ENCODE measurements at regions not wholly inside any gene's neighbourhood (a gene's known extent, or its start where the extent isn't known, plus 50 kb on each side); places are given as distances from the start of the nearest gene placed in this dataset.

DNA sequence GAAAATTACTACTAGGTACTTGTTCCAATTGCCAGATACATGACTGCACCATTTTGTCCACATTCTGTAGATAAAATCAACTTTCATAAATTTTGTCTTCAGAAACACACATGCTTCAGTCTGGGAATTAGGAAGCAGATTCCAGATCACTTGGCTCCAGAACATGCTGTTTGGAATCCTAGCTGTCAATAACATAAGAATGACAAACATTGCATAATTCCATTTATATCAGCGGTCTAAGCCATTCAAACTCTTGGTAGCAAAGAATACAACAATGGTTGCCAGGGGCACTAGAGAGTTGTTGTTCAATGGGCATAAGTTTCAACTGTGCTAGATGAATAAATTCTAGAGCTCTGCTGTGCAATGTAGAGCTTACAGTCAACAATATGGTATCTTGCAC, 1112.1 kb upstream of the AGA start:
- H3K36me3 ChIP-seq (ENCODE audit: control insufficient read depth, insufficient read depth, low read length): no peaks in the 10 kb centered on the region
- H3K27me3 Mint-ChIP-seq: no peaks in the 10 kb centered on the region
- H3K4me1 ChIP-seq (ENCODE audit: control insufficient read depth, insufficient read depth, low read length, poor library complexity, severe bottlenecking): no peaks in the 10 kb centered on the region
- ATAC-seq (ENCODE audit: low read depth in 2 of 2) (no peak), DNase-seq (no peak)
- no peak overlapping the region for H3K27ac ChIP-seq (ENCODE audit: insufficient read depth, low read length, poor library complexity, severe bottlenecking)
- H3K27ac Mint-ChIP-seq: no peak overlapping the region
- H3K9me3 Mint-ChIP-seq: peaks cover 0 to 18% (median 3%) of the 10 kb centered on the region in 7 donors
- H3K4me1 Mint-ChIP-seq: no peaks in the 10 kb centered on the region
- no peaks in the 10 kb centered on the region for H3K27me3 ChIP-seq (ENCODE audit: control insufficient read depth, insufficient read depth, low read length)
- no peaks in the 10 kb centered on the region for H3K9me3 ChIP-seq (ENCODE audit: control insufficient read depth in 2 of 2, low read length in 2 of 2)
- H3K4me3 ChIP-seq (ENCODE audit: low read depth, low read length): no peak overlapping the region
- H3K36me3 Mint-ChIP-seq: no peaks in the 10 kb centered on the region
- H3K4me3 Mint-ChIP-seq: no peak overlapping the region

DNA sequence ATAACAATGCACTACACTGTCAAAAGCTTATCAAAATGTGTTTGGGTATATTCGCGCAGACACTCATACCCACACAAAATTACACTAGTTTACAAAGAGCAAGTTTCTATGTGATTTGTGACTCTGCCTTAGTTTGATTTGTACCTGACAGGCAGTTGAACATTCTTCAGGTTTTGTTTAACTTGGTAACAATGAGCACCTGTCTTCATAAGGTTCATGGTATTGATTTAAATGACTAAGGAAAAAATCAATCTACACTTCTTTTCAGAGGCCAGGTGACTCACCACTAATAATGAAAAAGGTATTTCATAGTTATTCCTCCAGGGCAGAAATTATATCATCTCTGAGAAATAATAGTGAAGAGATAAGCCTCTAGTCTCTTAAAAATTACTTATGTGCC, 1114.6 kb upstream of the AGA start:
- Histone ChIP-seq H3K27ac (ENCODE audit: insufficient read depth, low read length, poor library complexity, severe bottlenecking) (no peak overlapping the region), H3K27me3 (ENCODE audit: control insufficient read depth, insufficient read depth, low read length) (no peaks in the 10 kb centered on the region), H3K36me3 (ENCODE audit: control insufficient read depth, insufficient read depth, low read length) (no peaks in the 10 kb centered on the region), H3K4me3 (ENCODE audit: low read depth, low read length) (no peak overlapping the region), H3K9me3 (ENCODE audit: control insufficient read depth in 2 of 2, low read length in 2 of 2) (no peaks in the 10 kb centered on the region), H3K4me1 (ENCODE audit: control insufficient read depth, insufficient read depth, low read length, poor library complexity, severe bottlenecking) (no peaks in the 10 kb centered on the region)
- Mint-ChIP-seq H3K27me3 (no peaks in the 10 kb centered on the region), H3K4me3 (no peak overlapping the region), H3K9me3 (peaks cover 0 to 17% (median 3%) of the 10 kb centered on the region in 7 donors), H3K4me1 (no peaks in the 10 kb centered on the region), H3K36me3 (no peaks in the 10 kb centered on the region), H3K27ac (no peak overlapping the region)
- no peak for DNase-seq
- no peak for ATAC-seq (ENCODE audit: low read depth in 2 of 2)

DNA sequence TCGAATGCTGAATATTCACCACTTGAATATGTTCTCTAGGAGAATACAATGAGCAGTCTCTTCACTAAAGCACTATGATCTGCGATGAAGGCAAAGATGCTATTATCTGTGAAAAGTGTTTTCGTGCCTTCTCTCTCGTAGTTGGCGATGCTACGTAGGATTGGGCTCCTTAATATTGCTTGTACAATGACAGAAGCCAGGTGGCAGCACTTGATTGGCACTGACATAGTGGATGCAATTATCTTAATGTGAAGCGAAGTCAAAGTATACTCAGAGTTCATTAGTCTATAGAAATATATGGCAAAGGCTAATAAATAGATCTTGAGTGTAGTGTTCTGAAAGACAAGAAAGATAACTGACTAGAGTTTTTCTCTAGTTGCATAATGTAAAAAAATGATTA, 1135.7 kb upstream of the AGA start:
- Histone ChIP-seq H3K4me1 (ENCODE audit: control insufficient read depth, insufficient read depth, low read length, poor library complexity, severe bottlenecking) (no peaks in the 10 kb centered on the region), H3K27me3 (ENCODE audit: control insufficient read depth, insufficient read depth, low read length) (no peaks in the 10 kb centered on the region), H3K36me3 (ENCODE audit: control insufficient read depth, insufficient read depth, low read length) (no peaks in the 10 kb centered on the region), H3K9me3 (ENCODE audit: control insufficient read depth in 2 of 2, low read length in 2 of 2) (peaks cover 0 to 10% of the 10 kb centered on the region in 2 experiments), H3K27ac (ENCODE audit: insufficient read depth, low read length, poor library complexity, severe bottlenecking) (no peak overlapping the region), H3K4me3 (ENCODE audit: low read depth, low read length) (no peak overlapping the region)
- Mint-ChIP-seq H3K4me1 (no peaks in the 10 kb centered on the region), H3K4me3 (no peak overlapping the region), H3K27ac (no peak overlapping the region), H3K27me3 (no peaks in the 10 kb centered on the region), H3K36me3 (no peaks in the 10 kb centered on the region), H3K9me3 (peaks cover 0 to 17% (median 2%) of the 10 kb centered on the region in 7 donors)
- ATAC-seq (ENCODE audit: low read depth in 2 of 2): no peak
- no peak for DNase-seq

DNA sequence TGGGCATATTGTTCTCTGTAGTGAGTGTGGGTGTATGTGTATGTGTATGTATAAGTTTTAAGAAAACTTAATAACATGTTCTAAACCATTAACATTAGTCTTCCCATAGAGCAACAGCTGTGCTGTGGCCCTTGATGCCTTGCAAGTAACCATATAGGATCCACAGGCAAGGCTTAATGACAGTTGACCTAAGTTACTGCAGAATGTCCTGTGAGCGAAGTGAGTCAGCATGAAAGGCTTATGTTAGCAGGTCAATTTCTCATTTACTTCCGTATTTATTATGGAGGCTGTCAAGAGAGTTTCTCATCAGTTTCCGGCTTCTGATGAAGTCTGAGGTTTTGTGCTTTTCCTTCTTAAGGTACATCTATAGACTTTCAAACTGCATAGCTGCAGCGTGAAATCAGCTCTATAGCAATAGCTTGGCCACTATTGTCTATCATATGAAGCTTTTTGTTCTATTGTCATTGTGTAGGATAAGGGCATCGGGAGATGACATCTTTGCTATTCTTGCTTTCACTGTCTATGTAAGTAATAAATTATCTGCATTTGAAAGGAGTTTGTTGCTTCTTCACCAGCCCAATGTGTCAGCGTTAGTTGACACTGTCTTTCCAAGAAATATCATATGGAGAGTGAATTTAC, 1153.4 kb upstream of the AGA start:
- no peak for DNase-seq

DNA sequence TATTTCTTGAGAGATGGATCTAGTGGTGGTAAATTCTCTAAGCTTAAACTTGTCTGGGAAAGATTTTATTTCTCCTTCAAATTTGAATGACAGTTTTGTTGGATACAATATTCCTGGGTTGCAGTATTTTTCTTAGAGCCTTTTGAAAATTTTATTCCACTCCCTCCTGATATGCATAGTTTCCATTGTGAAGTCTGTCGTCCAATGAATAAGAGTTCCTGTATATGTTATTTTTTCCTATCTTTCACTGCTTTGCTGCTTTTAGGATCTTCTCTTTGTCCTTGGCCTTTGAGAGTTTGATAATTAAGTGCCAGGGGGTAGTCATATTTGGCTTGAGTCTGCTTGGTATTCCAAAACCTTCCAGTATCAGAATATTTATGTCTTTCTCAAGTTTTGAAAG, 1156.4 kb upstream of the AGA start:
- ATAC-seq (ENCODE audit: low read depth in 2 of 2): no peak
- H3K4me1 Mint-ChIP-seq: no peaks in the 10 kb centered on the region
- no peak overlapping the region for H3K4me3 Mint-ChIP-seq
- H3K4me3 ChIP-seq (ENCODE audit: low read depth, low read length): no peak overlapping the region
- H3K27me3 ChIP-seq (ENCODE audit: control insufficient read depth, insufficient read depth, low read length): no peaks in the 10 kb centered on the region
- H3K36me3 Mint-ChIP-seq: no peaks in the 10 kb centered on the region
- no peak overlapping the region for H3K27ac Mint-ChIP-seq
- H3K9me3 Mint-ChIP-seq: peaks cover 0 to 29% (median 8%) of the 10 kb centered on the region in 7 donors
- no peaks in the 10 kb centered on the region for H3K4me1 ChIP-seq (ENCODE audit: control insufficient read depth, insufficient read depth, low read length, poor library complexity, severe bottlenecking)
- H3K27me3 Mint-ChIP-seq: no peaks in the 10 kb centered on the region
- DNase-seq: no peak
- no peaks in the 10 kb centered on the region for H3K9me3 ChIP-seq (ENCODE audit: control insufficient read depth in 2 of 2, low read length in 2 of 2)
- H3K27ac ChIP-seq (ENCODE audit: insufficient read depth, low read length, poor library complexity, severe bottlenecking): no peak overlapping the region
- no peaks in the 10 kb centered on the region for H3K36me3 ChIP-seq (ENCODE audit: control insufficient read depth, insufficient read depth, low read length)

More for the DNA sequence above, 1153.4 kb upstream of the AGA start:
- Histone ChIP-seq H3K9me3 (ENCODE audit: control insufficient read depth in 2 of 2, low read length in 2 of 2) (no peaks in the 10 kb centered on the region), H3K4me3 (ENCODE audit: low read depth, low read length) (no peak overlapping the region), H3K27me3 (ENCODE audit: control insufficient read depth, insufficient read depth, low read length) (no peaks in the 10 kb centered on the region), H3K27ac (ENCODE audit: insufficient read depth, low read length, poor library complexity, severe bottlenecking) (no peak overlapping the region), H3K36me3 (ENCODE audit: control insufficient read depth, insufficient read depth, low read length) (no peaks in the 10 kb centered on the region), H3K4me1 (ENCODE audit: control insufficient read depth, insufficient read depth, low read length, poor library complexity, severe bottlenecking) (no peaks in the 10 kb centered on the region)
- peaks cover 0 to 33% (median 4%) of the 10 kb centered on the region in 7 donors for H3K9me3 Mint-ChIP-seq
- no peak overlapping the region for H3K4me3 Mint-ChIP-seq
- H3K27ac Mint-ChIP-seq: no peak overlapping the region
- no peaks in the 10 kb centered on the region for H3K4me1 Mint-ChIP-seq
- no peak for ATAC-seq (ENCODE audit: low read depth in 2 of 2)
- H3K27me3 Mint-ChIP-seq: no peaks in the 10 kb centered on the region
- no peaks in the 10 kb centered on the region for H3K36me3 Mint-ChIP-seq

DNA sequence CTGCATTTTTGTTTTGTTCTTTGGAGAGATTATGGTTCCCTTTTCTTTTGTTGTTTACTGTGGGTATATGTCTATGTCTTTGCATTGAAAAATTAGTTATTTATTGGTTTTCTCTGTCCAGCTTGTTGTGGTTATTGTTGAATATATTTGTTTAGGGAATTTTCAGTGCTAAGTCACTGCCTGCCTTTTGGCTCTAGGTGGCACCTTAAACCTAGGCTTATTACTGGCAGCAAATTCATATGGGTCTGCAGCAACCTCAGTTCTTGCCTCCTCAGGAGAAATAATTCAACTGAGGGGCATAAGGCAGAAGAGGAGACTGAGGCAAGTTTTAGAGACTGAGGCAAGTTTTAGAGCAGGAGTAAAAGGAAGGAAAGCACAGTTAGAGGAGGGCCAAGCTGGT, 1157.3 kb upstream of the AGA start:
- H3K27me3 ChIP-seq (ENCODE audit: control insufficient read depth, insufficient read depth, low read length): no peaks in the 10 kb centered on the region
- no peak for DNase-seq
- no peaks in the 10 kb centered on the region for H3K4me1 ChIP-seq (ENCODE audit: control insufficient read depth, insufficient read depth, low read length, poor library complexity, severe bottlenecking)
- Mint-ChIP-seq H3K4me3 (no peak overlapping the region), H3K36me3 (no peaks in the 10 kb centered on the region), H3K27ac (no peak overlapping the region), H3K4me1 (no peaks in the 10 kb centered on the region), H3K9me3 (peaks cover 0 to 29% (median 8%) of the 10 kb centered on the region in 7 donors), H3K27me3 (no peaks in the 10 kb centered on the region)
- H3K4me3 ChIP-seq (ENCODE audit: low read depth, low read length): no peak overlapping the region
- no peaks in the 10 kb centered on the region for H3K36me3 ChIP-seq (ENCODE audit: control insufficient read depth, insufficient read depth, low read length)
- ATAC-seq (ENCODE audit: low read depth in 2 of 2): no peak
- H3K27ac ChIP-seq (ENCODE audit: insufficient read depth, low read length, poor library complexity, severe bottlenecking): no peak overlapping the region
- H3K9me3 ChIP-seq (ENCODE audit: control insufficient read depth in 2 of 2, low read length in 2 of 2): no peaks in the 10 kb centered on the region

DNA sequence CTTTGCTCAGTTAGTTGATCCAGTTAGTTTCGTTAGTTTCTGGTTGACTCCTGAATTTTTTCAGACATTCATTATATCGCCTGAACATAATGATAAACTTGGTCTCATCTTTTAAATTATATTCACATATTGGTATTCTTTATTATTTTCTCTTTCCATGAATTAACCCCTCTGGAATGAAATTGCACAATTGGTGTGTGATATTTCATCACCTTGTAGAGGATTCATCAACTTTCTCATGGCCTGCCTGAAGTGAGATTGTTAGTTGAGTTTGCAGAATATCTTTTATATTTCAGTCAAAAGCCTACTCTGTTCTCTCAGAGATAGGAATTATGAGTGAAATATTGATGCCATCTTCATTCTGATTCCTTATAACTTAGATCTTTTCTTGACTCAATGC, 1160.6 kb upstream of the AGA start:
- no peaks in the 10 kb centered on the region for H3K36me3 Mint-ChIP-seq
- H3K27me3 Mint-ChIP-seq: no peaks in the 10 kb centered on the region
- H3K27ac Mint-ChIP-seq: no peak overlapping the region
- H3K9me3 Mint-ChIP-seq: peaks cover 2 to 25% (median 6%) of the 10 kb centered on the region in 7 donors
- H3K9me3 ChIP-seq (ENCODE audit: control insufficient read depth in 2 of 2, low read length in 2 of 2): no peaks in the 10 kb centered on the region
- ATAC-seq (ENCODE audit: low read depth in 2 of 2) (no peak), DNase-seq (no peak)
- no peak overlapping the region for H3K4me3 ChIP-seq (ENCODE audit: low read depth, low read length)
- no peaks in the 10 kb centered on the region for H3K4me1 ChIP-seq (ENCODE audit: control insufficient read depth, insufficient read depth, low read length, poor library complexity, severe bottlenecking)
- H3K4me3 Mint-ChIP-seq: no peak overlapping the region
- no peak overlapping the region for H3K27ac ChIP-seq (ENCODE audit: insufficient read depth, low read length, poor library complexity, severe bottlenecking)
- H3K27me3 ChIP-seq (ENCODE audit: control insufficient read depth, insufficient read depth, low read length): no peaks in the 10 kb centered on the region
- no peaks in the 10 kb centered on the region for H3K4me1 Mint-ChIP-seq
- H3K36me3 ChIP-seq (ENCODE audit: control insufficient read depth, insufficient read depth, low read length): no peaks in the 10 kb centered on the region

DNA sequence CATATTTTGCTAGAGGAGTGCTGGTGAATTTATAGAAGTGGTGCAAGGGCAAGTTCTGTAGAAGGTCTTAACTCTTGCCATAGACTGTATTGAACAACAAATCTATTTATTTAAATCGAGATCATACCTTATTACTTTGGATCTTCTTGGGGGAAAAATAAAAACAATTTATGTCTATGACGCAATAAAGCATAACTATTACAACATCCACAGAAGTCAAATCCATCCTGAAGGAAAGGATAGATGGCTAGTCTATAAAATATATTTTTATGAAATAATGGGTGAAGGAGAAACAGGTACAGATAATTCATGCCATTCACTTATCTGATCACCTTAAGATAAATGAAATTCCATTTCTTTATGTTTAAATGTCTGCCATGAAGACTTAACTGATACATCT, 1168.8 kb upstream of the AGA start:
- Mint-ChIP-seq H3K36me3 (no peaks in the 10 kb centered on the region), H3K4me3 (no peak overlapping the region), H3K27me3 (no peaks in the 10 kb centered on the region), H3K9me3 (peaks cover 0 to 13% (median 4%) of the 10 kb centered on the region in 7 donors), H3K4me1 (peaks cover 0 to 2% (median 0%) of the 10 kb centered on the region in 4 donors), H3K27ac (no peak overlapping the region)
- Histone ChIP-seq H3K27ac (ENCODE audit: insufficient read depth, low read length, poor library complexity, severe bottlenecking) (no peak overlapping the region), H3K4me3 (ENCODE audit: low read depth, low read length) (no peak overlapping the region), H3K27me3 (ENCODE audit: control insufficient read depth, insufficient read depth, low read length) (no peaks in the 10 kb centered on the region), H3K36me3 (ENCODE audit: control insufficient read depth, insufficient read depth, low read length) (no peaks in the 10 kb centered on the region), H3K4me1 (ENCODE audit: control insufficient read depth, insufficient read depth, low read length, poor library complexity, severe bottlenecking) (no peaks in the 10 kb centered on the region), H3K9me3 (ENCODE audit: control insufficient read depth in 2 of 2, low read length in 2 of 2) (peaks cover 0 to 3% of the 10 kb centered on the region in 2 experiments)
- ATAC-seq (ENCODE audit: low read depth in 2 of 2) (no peak), DNase-seq (no peak)
